ENCODE measurements at regions not wholly inside any gene's neighbourhood (a gene's known extent, or its start where the extent isn't known, plus 50 kb on each side); places are given as distances from the start of the nearest gene placed in this dataset.
"Not testable (repeated sequence)": the region's sequence is repeated elsewhere in the genome, so short reads cannot be mapped to it uniquely, and the experiment has no call there.

- peak; percentile 55 for DNase-seq
These were observed 52.3 kb upstream of the ZNF33B start for GRCh38 chr10:42690449-42691360.

DNA sequence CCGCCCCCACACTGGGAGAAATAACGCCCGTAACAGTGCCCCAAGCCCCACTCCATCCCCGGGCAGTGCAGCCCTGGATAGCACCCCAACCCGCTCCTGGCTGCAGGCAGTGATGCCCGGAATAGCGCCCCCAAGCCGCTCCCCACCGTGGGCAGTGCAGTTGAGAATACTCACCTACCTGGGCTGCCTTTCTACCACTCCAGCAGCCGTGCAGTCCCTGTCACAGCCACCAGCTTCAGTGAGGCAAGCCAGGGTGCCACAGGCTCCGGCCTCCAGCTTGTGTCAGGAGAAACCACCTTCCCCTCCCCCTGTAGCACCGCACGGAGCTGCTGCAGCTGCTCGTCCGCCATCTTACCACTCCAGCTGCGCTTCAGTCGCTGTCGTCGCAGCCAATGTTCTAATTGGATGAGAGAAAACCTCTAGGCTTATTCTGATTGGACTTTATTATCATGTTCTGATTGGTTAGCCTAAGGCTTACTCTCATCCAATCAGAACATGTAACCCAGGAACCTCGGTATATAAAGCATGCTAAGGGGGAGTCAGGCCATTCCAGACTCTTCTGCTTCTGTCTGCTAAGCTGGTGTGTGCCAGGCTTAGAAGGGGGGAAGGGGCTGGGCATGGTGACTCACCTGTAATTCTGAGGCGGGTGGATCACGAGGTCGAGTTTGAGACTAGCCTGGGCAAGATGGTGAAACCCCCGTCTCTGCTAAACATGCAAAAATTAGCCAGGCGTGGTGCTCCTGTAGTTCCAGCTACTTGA is 53.2 kb upstream of the ZNF33B start:
- no peak for DNase-seq

- no peak for DNase-seq
These were observed 59.6 kb upstream of the ZNF33B start for GRCh38 chr10:42697926-42698325.

GRCh38 chr10:42707234-42707633 is 68.9 kb upstream of the ZNF33B start:
- no peak for DNase-seq

DNA sequence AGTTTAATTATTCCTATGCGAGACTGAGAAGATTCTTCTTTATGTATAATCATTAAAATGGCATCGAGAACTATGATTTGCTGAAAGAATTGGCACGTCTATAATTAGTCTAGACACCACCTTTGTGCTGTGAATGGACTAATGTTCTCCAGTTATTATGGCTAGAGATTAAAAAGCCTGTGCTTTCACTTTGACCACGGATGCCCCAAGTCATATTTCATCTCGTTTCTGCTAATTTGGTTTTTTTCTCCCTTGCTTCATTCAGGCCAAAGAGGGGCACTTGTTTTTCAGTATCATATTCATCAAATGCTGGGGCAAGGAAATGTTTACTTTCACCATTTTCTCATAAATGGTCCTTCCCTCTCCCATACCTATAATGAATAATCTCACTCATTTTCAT is 63.3 kb upstream of the BMS1 start:
- DNase-seq = not testable (repeated sequence)

GRCh38 chr10:42722575-42722974 is 60.0 kb upstream of the BMS1 start:
- no peak for DNase-seq

DNA sequence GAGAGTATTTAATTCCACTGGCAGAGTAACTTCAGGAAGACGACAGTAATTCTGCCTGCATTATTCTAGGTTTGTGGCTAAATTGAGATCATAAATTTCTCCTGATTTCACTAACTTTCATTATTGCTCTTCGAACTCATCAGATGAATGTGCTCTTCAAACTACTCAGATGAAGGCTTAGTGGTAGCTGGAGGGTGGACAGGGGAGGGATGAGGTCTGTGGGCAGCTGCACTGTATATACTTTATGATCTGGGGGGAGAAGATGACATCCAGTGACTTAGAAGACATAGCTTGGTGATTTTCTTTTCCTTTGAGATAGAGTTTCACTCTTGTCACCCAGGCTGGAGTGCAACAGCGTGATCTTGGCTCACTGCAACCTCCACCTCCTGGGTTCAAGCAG is 59.0 kb upstream of the BMS1 start:
- not testable (repeated sequence) for DNase-seq

- DNase-seq = not testable (repeated sequence)
These were observed 57.9 kb upstream of the BMS1 start for GRCh38 chr10:42724660-42725059.

GRCh38 chr10:42732266-42732665 is 50.3 kb upstream of the BMS1 start:
- no peak for DNase-seq

Measured in islet precursor cell (in vitro differentiated cells).